HG03175 (cell line): ENCODE measurements at regions not wholly inside any gene's neighbourhood (a gene's known extent, or its start where the extent isn't known, plus 50 kb on each side); places are given as distances from the start of the nearest gene placed in this dataset.
"Not testable (repeated sequence)": the region's sequence is repeated elsewhere in the genome, so short reads cannot be mapped to it uniquely, and the experiment has no call there.

Experiments
- ATAC-seq: cut with Tn5 transposase; IDR thresholded peaks from one replicate; pipeline ENCODE4 v1.9.1; 2021; ENCODE audit warnings: mild to moderate bottlenecking, moderate library complexity; ENCODE audit not compliant: unreplicated experiment

DNA sequence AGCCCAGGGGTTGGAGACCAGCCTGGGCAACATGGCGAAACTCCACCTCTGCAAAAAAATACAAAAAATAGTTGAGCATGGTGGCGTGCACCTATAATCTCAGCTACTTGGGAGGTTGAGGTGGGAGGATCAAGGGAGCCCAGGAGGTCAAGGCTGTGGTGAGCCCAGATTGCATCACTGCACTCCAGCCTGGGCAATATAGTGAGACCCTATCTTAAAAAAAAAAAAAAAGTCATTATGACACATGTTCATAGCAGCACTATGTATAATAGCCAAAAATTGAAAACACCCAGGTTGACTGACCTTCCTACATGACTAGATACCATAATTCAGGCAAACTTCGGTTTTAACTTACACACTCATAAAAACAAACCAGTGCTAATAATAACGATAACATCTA is 90.8 kb upstream of the RBPJ start:
- ATAC-seq: no peak

DNA sequence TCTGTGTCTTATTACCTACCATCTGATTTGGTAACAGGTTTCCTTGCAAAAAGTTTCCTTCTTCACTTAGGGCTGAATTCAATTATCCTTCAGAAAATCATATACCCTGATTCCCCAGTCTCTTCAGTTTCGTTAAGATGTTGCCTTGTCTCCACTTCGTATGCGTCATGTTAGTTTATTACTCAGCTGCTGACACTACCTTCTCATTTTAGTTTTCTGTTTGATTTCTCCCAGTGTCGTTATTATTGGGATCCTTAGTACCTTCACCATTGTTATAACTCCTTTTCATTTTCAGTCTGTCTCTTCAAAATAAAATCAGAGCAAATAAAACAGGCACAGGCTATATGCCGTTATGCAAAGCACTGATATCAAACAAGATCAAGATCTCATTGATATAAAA is 87.5 kb upstream of the RBPJ start:
- no peak for ATAC-seq

DNA sequence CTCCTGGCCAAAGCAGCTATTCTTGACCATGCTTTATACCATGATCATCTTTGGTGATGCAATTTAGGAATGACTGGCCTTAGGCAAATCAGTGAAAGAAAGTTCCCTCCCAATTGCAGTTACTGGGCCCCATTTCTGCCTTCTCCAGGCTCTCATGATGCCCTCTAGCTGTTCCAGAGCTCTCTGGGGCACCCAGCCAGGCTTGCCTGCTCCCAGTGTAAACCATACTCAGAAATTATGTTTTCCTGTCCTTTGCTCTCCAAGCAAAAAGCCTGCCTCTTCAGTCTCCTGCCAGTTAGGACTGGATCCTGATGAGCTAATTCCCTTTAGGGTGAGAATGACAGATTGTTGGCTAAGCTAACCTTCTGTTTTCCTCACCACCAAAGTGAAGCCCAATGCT is 85.3 kb upstream of the RBPJ start:
- ATAC-seq: no peak

DNA sequence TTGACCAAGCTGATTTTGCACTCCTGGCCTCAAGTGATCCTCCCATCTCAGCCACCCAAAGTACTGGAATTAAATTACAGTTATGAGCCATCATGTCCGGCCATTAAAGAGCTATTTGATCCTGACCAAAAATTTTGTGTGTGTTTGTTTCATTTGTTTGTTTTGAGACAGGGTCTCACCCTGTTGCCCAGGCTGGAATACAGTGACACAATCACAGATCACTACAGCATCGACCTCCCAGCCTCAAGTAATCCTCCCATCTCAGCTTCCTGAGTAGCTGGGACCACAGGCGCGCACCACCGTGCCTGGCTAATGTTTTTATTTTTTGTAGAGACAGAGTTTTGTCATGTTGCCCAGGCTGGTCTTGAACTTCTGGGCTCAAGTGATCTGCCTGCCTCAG is 82.9 kb upstream of the RBPJ start:
- no peak for ATAC-seq

DNA sequence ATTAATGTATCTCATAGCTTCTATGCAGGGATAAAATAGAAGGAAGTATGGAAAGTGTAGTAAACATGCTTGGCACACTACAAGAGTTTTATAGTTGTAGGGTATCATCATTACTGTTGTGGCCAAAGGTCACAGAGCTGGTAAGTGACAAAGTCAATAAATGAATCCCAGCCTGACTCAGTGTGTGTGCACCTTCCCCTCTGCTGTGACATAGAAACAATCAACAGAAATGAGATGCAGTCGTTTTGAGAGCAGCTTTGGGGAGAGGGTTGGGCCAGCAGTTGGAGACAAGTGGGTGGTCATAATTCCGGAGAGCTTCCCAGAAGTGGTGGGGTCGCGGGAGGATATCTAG is 82.4 kb upstream of the RBPJ start:
- no peak for ATAC-seq

DNA sequence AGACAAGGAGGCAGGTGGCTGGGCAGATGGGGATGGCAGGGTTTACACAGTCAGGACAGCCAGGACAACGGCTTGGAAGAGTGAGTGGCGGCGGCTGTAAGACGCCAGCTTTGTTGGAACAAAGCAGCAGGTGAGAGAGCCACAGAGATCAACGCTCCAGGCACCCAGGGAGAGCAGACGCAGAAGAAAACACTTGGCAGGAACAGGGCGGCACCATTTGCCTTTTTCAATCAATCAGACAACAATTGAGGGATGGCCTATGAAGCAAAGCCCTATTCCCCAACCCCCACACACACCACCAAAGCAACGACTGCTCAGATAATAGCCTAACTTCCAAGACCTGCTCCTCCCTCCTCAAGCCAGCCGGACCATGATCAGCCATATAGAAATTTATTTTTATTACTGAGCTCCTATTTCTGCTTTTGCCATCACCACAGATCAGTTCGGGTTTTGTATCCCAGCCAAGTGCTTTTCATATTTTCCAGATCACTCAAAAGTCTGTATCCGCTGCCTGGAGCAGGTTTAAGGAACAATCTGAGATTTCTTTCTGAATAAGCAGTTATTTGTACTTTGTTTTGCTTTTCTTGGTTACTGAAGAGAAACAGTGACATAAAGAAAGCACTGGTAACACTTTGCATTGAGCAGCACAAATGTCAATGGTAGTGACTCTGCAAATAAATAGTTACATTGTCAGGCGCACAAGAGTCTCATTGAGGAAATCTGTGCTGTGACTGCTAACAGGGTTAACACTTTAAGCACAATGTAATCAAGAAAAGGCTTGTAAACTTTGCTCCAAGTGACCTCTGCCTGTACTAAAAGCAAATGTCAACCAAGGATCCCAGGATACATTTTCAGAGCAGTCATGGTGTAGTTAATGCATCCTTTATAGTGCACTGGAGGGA is 81.8 kb upstream of the RBPJ start:
- ATAC-seq: no peak

DNA sequence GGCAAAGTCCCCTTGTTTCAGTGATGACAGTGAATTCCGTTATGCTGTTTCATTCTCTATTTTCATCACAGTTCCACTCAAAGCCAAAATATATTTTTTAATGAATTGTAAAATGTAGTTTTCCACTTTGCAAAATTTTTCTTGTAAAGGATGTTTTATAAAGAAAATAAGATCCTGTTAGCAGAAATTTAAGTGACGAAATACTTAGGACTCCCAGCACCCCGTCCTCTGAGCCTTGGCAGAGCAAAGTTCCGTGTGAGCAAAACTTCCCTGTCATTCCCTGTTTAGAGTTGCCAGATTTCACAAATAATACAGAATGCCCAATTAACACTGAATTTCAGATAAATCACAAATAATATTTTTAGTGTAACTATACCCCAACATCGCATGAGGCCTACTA is 81.0 kb upstream of the RBPJ start:
- ATAC-seq: no peak

DNA sequence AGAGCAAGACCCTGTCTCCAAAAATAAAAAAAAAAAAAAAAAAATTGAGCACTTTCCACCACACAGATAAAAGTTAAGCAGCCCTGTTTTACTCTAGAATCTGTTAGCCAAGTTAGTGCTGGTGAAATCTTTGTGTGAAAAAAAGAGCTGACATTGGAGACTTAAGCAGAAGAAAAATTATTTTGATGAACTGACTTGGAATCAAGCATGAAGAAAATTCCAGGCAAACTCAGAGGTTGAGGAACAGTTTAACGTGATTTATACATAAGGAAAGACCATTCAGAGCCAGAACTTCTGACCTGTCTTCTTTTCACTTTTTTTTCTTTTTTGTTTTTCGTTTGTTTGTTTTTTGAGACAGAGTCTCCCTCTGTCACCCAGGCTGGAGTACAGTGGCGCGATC is 79.6 kb upstream of the RBPJ start:
- ATAC-seq: no peak

DNA sequence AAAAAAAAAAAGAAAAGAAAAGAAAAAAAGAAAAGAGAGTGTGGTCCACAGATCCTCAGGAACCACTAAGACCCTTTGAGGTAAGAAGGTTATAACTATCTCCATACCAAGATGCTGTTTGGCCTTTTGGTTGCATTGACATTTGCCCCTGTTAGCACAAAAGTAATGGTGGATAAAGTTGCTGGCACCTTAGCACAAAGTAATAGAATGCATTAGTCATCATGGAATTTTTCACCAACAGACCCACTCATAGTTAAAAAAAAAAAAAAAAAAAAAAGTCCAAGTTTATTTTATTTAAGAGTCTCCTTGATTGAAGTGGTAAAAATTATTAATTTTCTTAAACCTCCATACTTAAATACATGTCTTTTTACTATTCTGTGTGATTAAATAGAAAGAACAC is 78.4 kb upstream of the RBPJ start:
- ATAC-seq: no peak

DNA sequence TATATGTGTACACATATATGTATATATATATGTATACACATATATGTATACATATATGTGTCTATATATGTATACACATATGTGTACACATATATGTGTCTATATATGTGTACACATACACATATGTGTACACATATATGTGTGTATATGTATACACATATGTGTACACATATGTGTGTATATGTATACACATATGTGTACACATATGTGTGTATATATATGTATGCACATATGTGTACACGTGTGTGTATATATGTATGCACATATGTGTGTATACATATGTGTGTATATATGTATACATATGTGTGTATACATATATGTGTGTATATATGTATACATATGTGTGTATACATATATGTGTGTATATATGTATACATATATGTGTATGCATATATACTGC is 76.7 kb upstream of the RBPJ start:
- not testable (repeated sequence) for ATAC-seq

DNA sequence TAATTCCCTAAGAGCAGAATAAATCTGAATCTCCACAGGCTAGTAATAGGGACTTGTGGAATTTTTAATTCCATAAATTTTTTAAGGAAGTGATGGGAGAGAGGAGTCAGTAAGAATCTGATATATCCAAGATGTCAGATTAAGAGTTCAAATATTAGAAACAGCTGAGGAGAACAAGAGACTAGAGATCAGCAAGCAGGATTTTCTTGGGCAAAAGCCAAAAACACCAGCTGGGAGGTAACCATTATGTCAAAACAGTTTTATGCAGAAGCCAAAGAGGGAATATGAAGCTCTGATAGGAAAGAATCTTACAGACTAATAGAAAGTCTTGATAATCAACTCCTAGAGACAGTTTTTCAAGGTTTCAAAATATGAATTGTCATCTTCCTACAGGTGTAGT is 72.2 kb upstream of the RBPJ start:
- ATAC-seq: no peak

DNA sequence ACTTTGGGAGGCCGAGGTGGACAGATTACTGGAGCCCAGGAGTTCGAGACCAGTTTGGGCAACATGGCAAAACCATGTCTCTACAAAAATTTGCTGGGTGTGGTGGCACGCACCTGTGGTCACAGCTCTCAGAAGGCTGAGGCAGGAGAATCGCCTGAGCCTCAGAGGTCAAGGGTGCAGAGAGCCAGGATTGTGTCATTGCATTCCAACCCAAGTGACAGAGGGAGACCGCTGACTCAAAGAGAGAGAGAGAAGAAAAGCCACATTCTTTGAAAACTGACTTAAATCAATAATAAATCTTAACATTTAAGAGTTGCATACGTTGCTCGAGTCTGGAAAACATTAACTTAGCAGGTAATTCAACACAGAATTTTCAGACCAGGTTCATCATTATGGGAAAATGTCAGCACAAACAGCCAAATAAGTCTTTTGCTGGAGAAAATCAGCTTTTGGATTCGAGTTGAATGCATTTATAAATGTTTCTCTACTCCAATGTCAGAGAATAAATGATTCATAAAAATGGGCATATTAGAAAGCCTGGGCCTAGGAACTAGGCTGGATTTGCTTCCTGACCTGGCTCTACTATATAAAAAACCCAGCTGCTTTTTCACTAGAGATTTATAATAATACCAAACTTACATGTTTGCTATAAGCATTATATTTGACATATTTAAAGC is 68.3 kb upstream of the RBPJ start:
- ATAC-seq: peak; percentile 89

DNA sequence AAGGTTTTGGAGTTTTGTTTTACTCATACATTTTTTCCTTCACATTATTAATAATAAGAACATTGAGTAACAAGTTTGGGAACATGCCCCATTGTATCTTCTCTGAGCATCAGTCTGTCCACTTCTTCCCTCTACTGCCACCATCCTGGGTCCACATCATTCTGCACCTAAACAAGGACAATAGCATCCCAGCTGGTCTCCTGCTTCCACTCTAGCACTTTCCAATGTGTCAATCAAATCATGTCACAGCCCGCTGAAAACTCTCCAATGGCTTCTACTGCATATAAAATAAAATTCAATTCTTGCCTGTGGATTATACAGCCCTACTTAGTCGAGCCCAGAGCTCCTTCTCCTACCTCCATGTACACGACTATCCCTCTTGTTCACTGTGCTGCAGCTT is 66.8 kb upstream of the RBPJ start:
- ATAC-seq: no peak

DNA sequence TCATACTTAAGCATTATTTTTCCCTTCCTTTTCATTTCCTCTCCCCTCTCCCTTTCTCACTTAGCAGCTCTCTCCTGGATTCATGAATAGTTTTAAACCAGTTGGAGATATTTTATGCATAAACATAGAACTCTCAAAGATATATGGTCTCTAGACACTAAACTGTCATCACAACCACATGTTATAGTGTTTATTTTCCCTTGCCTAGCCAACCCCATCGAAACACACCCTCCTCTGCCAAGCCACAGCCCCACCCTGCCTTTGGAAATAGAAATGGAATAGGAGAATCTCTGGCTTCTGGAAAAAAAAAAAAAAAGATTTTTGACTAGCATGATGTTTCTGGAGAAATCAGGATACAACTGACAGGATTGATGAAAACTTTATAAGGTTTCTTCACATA is 64.8 kb upstream of the RBPJ start:
- ATAC-seq: no peak

DNA sequence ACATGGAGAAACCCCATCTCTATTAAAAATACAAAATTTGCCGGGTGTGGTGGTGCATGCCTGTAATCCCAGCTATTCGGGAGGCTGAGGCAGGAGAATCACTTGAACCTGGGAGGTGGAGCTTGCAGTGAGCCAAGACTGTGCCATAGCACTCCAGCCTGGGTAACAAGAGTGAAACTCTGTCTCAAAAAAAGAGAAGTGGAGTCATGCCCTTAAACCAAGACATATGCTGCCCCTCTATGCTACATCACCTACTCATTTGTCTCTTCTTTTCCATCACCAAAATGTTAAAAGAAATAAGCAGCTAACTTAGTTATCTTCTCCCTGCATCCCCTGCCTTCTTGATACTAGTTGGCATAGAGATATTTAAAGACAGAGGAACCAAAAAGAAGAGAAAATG is 63.4 kb upstream of the RBPJ start:
- not testable (repeated sequence) for ATAC-seq

DNA sequence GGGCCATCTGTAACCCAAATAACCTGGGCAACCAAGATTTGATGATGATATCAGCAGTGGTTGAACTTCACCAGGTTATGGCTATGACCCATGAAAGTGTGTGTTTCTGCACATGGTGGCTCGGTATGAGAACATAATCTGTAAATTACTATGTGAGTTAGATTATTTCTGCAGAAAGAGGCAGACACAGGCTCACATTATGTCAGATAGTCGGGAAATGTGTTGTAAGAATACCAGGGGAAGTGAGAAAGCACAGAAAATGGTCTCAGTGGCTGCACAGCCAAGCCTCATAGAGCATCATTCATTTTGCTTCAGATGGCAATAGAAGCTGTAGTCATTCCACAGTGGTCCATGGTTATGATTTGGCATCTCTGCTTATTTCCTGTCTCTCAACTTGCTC is 63.0 kb upstream of the RBPJ start:
- no peak for ATAC-seq

DNA sequence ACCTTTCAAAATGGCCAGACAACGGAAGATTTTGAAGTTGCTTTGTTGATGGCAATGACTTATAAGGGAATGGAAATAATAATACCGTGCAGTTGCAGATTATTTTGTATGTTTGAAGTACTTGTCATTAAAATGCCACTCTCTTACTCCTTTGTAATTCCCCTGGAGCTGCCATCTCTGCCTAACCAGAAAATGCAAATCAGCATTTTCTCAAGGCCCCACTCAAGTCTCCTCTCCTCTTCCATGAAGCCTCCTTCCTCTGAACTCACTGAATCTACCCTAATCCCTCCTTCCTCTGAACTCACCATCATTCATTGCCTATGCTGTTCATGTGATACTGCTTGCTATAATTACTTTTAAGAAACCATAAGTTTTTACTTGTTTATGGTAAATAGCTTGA is 60.2 kb upstream of the RBPJ start:
- ATAC-seq: no peak

DNA sequence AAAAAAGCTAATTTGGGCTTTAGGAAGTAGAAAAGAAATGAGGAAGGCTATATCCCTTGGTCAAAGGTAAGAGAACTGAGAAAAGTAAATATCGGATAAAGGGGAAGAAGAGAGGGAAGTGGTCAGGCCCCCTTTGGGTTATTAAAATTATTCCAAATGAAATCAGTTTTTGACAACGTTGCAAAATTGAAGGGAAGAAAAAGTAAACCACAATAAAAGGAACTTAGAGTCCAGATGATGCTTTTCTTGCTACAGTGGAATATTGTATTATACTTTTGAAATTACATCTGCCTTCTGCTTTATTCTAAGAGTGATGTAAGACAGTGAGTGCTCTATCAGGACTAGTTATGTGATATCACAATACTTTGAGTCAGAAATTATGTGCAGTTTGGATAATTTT is 59.4 kb upstream of the RBPJ start:
- no peak for ATAC-seq

DNA sequence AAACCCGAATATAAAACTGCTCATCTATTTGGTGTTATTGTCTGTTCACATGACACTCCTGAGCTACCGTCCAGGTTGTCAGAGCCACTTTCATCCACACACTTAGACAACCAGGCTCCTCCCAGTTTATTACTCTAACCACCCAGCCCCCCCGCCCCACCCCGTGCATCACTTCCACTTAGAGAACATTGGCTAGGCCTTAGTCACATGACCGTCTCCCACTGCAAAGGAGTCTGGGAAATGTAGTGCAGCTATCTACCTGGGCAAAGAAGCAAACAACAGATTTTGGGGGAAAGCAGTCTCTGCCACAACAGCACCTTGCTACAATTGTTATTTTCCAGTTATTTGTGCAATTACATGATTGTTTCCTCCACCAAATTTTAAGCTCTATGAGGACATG is 57.6 kb upstream of the RBPJ start:
- no peak for ATAC-seq

DNA sequence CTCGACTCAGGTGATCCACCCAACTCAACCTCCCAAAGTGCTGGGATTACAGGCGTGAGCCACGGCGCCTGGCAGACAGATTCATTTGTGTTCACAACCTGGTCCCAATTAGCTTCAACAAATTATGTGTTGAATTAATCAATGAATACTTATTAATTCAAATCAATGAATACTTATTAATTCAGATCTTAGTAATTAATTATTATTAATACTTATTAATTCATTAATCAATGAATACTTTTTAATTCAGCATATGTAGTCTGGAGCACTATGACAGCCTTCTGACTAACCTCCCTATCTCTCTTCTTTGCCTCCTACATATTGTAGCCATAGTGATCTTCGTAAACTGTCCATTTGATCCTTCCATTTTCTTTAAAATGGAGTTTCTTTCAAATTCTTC is 56.7 kb upstream of the RBPJ start:
- ATAC-seq: no peak

DNA sequence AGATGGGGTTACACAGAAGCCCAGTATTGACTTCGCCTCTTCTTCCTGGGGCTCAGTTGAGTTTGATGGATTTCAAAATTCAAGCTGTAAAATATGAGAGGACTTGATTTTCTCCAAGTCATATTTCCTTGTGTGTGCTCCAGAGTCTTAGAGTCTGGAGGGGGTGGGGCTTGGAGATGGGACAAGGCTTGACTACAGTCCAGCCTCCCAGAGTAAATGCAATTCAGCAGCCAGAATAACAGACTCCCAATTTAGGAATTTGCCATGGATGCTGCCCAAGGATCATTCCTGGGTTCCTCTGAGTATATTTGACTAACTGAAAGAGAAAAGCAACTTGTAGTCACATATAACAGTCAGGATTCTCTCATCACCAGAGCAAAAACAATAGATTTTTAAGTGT is 53.7 kb upstream of the RBPJ start:
- no peak for ATAC-seq

DNA sequence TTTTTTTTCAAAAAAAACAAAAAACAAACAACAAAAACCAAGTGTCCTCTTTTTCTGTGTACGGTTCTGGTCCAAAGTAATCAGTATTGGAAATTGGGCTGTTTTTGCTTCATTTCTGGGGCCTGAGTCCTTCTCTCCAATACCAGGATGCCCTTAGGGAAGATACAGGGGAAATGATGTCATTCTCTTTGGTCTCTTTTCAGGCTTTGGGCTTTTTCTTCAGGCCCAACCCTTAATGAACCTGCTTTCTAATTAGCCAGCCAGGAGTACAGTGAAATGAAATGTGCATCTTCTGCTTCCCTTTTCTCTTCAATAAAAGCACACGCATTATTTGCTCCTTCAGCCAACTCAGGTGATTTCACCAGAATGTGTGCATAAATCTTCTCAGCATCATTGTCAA is 52.6 kb upstream of the RBPJ start:
- ATAC-seq: no peak

DNA sequence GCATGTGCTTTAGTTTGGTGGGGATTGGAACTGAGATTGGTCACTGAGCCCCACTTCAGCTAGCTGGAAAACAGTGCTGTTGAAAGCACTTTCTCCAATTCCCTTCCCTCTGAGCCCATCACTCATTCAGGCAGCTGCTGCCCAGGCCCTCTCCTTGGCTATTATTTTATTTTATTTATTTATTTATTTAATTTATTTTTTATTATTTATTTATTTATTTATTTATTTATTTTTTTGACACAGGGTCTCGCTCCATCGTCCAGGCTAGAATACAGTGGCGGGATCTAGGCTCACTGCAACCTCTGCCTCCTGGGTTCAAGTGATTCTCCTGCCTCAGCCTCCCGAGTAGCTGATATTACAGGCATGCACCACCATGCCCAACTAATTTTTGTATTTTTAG is 51.8 kb upstream of the RBPJ start:
- ATAC-seq: no peak
